ENCODE measurements at regions not wholly inside any gene's neighbourhood (a gene's known extent, or its start where the extent isn't known, plus 50 kb on each side); places are given as distances from the start of the nearest gene placed in this dataset.

DNA sequence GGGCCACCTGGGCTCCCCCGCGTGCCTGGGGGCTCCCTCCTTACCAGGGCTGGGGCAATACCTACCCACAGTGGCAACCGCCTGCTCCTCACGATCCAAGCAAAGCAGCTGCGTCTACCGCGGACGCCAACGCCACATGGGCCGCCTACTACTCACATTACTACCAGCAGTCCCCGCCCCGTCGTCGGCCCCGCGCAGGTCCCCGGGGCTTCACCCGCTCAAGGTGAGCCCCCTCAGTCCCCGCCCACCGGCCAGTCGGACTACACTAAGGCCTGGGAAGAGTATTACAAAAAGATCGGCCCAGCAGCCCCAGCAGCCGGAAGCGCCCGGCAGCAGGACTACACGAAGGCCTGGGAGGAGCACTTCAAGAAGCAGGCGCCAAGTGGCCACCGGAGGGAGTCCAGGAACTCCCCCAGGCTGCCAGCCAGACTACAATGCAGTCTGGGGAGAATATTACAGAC lies 106.0 kb upstream of the MTAP start:
- DNase-seq (ENCODE audit: low spot score) (no peak), ATAC-seq (ENCODE audit: low FRiP score) (no peak)
- TF ChIP-seq CTCF (IDR thresholded peaks at IDR 0.05), result no peak

GRCh38 chr9:21708260-21708711 lies 94.2 kb upstream of the MTAP start:
- TF ChIP-seq CTCF (IDR thresholded peaks at IDR 0.05), result no peak
- no peak for DNase-seq (ENCODE audit: low spot score)
- ATAC-seq (ENCODE audit: low FRiP score), result no peak

GRCh38 chr9:21708856-21709255 lies 93.6 kb upstream of the MTAP start:
- TF ChIP-seq CTCF (IDR thresholded peaks at IDR 0.05), result no peak
- DNase-seq (ENCODE audit: low spot score) (no peak), ATAC-seq (ENCODE audit: low FRiP score) (no peak)

GRCh38 chr9:21709464-21710058 lies 92.9 kb upstream of the MTAP start:
- TF ChIP-seq CTCF (IDR thresholded peaks at IDR 0.05), result peak in 1 of 3 donors; percentile 15
- no peak for ATAC-seq (ENCODE audit: low FRiP score)
- peak; percentile 87 for DNase-seq (ENCODE audit: low spot score)

DNA sequence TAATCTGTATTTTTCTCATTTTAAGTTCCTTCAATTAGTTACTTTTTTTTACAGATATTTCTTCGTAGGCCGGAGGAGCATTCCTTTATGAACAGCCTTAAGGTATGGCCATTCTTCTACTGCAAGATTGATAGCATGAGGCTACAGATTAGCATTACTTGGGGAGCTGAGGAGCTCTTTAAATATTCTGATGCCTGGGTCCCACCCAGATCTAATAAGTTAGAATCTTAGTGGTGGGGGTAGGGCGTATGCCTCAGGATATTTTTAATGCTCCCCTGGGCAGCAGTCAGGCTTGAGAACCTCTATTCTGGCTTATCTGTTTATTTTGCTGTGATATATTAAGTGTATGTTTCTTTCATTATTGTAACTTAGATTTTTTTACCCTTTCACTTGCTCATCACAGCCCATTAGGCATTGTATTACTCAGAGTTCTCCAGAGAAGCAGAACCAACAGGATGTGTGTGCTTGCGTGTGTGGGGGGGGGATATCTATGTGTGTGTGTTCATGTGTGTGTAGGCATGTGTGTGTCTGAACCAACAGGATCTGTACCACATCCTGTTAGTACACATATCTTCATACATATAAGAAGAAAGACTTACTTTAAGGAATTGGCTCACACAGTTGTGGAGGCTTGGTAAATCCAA lies 91.8 kb upstream of the MTAP start:
- no peak for ATAC-seq (ENCODE audit: low FRiP score)
- no peak for TF ChIP-seq CTCF (IDR thresholded peaks at IDR 0.05)
- DNase-seq (ENCODE audit: low spot score), result no peak

DNA sequence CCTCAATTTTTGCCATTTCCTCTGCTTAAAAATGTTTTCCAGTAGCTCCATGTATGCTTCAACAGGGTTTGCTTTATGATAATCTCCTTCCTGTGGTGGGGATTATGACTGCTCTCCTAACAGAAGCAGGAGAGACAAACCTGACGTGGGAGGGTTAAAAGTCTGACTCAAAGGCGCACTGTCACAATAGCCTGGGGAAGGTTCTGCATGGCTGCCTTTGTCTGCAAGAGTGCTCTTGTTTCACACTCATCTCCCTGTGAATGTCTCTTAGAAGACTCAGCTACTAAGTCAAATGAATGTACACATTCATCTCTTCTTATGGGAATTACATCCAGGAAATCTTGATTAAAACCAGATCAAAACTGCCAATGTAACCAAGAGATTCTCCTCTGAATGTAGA lies 90.9 kb upstream of the MTAP start:
- no peak for TF ChIP-seq CTCF (IDR thresholded peaks at IDR 0.05)
- DNase-seq (ENCODE audit: low spot score), result no peak
- ATAC-seq (ENCODE audit: low FRiP score), result no peak

GRCh38 chr9:21715408-21715807 lies 87.0 kb upstream of the MTAP start:
- TF ChIP-seq CTCF (IDR thresholded peaks at IDR 0.05), result no peak
- ATAC-seq (ENCODE audit: low FRiP score), result no peak
- DNase-seq (ENCODE audit: low spot score), result no peak
